GM21529 (cell line): ENCODE measurements at regions not wholly inside any gene's neighbourhood (a gene's known extent, or its start where the extent isn't known, plus 50 kb on each side); places are given as distances from the start of the nearest gene placed in this dataset.
"Not testable (repeated sequence)": the region's sequence is repeated elsewhere in the genome, so short reads cannot be mapped to it uniquely, and the experiment has no call there.

Experiments
- ATAC-seq: cut with Tn5 transposase; IDR thresholded peaks from one replicate; pipeline ENCODE4 v1.9.1; 2021; ENCODE audit not compliant: unreplicated experiment

DNA sequence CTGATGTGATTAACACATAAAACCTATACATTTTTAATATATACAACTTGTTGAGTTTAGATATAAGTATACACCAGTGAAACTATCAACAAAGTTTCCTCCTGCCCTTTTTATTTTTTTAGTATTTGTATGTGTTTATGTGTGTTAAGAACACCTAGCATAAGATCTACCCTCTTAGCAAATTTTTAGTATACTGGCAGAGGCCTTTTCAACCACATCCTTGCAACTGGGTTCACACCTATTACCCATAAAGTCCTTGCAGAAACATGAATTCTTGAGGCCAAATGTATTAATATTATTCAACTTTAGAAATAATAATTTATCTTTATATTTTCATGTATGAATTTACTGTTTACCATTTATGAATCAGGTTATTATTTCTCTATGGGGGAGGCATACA, 119.7 kb upstream of the CRIM1 start:
- no peak for ATAC-seq

DNA sequence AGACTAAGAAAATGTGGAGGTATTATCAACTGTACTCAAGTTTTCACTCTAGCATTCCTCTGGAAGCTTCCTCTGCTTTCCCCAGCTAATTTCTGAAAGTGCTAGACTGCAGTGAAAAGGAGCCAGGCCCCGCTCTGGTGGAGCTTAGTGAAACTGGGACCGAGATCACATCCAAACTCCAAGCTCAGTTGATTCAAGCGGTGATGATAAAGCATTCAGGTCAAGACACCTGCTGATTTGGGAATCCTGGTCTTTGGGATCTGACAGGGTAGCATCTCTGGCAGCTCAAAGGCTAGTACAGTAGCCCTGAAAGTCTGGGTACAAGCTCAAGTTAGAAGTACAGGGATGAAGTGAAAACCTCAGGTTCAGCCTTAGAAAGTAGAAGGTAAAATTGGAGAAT, 120.2 kb upstream of the CRIM1 start:
- no peak for ATAC-seq

DNA sequence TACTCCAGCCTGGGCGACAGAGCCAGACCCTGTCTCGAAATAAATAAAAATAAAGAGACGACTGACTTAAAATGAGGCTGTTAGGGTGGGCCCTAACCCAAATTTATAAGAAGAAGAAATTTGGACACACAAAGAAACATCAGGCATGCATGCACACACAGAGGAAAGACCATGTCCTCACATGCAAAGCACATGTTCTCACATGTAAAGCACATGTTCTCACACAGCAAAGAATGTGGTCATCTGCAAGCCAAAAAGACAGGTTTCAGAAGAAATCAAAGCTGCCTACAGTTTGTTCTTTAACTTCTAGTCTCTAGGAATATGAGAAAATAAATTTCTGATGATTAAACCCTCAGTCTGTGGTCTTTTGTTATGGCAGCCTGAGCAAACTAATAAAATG, 132.3 kb upstream of the CRIM1 start:
- no peak for ATAC-seq

DNA sequence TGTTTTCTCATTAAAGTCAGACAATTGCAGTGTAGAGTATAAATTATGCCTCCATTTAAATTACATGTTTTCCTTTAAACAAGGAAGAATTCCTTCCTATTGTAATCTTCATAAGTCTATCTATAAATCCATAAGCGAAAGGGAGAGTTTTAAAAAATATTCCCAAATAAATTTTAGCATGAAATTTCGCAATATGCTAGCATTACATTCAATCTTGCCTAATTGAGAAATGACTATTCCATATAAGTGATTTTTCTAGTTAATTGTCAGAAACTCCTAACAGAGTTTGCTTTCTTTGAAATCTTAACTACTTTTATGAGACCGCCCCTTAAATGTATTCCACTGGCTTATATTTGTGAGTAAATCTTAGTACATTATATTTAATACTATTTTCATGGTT, 133.1 kb upstream of the CRIM1 start:
- ATAC-seq = no peak

DNA sequence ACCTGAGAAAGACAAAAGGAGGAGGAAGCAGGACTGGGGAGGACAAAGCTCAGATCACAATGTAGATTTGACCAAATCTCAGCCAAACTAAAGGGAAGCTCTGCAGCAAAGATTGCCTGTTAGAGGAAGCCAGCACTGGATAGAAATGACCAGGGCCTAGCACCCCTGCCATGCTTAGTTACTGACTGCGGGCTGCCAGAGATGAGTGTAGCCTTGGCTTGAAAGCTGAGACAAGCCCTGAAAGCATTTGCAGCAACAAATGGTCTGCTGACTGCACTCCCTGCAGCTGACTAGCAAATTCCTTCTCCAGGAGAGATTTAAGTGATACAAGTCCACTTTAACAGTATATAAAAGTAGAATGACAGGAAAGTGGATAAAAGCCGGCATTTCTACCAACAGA, 140.9 kb upstream of the CRIM1 start:
- ATAC-seq = no peak

DNA sequence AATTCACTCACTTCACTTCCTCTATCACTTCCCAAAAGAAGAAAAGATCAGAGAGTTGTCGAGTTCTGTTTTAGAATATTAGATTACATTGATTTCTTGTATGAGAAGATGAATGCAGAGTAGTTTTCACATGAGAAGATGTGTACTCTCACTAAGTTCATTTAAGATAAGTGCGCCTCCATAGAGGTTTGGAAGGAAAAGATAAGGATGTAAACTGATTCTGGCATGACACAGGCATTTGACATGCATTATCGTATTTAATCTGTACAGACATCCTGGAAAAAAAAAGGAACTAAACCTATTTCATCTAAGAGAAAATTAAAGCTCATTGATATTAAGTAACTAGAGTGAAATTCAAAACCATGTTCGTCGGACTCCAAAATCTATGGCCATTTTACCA, 152.2 kb upstream of the CRIM1 start:
- ATAC-seq = no peak

DNA sequence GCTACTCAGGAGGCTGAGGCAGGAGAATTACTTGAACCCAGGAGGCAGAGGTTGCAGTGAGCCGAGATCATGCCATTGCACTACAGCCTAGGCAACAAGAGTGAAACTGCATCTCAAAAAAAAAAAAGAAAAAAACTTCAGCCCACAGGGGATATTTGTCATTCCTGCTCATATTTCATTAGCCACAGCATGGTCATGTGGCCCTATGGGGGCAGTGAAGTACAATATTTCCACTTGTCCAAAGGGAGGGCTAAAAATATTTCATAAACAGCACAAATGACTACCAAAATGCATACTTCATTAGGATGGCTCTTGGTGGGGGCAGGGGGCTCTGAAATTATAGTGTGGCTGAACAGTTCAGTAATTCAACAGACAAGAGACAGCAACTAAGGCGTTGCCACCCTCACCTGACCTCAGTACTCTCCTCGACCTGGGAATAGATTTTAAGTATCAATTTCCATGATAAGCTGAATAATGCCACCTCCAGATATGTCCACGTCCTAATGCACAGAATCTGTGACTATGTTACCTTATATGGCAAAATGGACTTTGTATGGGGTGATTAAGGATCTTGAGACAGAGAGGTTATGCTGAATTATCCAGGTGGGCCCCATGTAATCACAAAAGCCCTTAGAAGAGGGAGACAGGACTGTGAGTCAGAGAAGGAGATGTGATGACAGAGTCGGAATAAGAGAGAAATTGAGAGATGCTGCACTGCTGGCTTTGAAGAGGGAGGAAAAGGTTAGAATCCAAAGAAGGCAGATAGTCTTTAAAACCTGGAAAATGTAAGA, 158.2 kb upstream of the CRIM1 start:
- no peak for ATAC-seq

DNA sequence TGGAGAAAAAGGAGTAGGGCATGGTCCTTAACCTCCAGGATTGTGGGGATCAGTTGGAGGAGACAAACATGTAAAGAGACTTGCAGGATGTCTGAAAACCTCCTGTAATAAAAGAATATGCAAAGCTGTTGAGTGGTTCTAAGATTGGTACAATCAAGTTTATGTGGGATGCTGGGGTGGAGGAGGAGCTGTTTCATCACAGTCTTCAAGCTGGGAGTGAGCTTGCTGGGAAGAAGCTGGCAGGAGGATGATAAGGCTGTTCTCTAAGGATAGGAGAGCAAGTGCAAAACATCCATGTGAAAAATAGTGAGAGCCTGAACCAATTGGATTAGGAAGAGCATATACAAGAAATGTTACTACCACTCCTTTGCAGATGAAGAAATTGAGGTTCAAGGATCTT, 161.9 kb upstream of the CRIM1 start:
- no peak for ATAC-seq

DNA sequence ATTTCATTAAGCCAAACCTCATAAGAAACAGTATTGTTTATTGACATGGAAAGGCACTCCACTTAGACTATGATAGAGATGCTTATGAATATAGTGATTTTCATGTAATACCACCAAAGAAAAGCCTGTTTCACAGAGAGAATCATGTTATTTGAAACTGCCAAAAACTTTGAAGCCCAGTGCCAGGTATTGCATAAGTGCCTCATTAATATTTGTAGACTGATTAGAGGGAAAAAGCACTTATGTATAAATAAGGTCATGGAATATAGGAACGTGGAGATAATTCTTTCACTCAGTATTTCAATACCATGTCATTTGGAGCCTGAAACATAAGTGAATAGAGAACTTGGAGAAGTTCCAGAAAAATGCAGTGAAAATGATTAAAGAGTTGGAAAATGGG, 162.6 kb upstream of the CRIM1 start:
- ATAC-seq = no peak

DNA sequence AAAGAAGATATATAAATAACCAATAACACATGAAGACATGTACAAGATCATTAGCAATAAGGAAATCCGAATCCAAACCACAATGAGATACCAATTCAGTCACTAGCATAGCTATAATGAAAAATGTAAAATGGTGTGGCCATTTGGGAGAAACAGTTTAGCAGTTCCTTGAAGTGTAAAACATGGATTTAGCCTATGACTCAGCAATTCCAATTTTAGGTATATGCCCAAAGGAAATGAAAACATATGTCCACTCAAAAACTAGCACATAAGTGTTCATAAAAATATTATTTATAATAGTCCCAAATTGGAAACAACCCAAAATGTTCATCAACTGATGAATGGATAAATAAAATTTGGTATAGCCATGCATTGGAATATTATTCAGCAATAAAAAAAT, 165.5 kb upstream of the CRIM1 start:
- ATAC-seq = no peak

DNA sequence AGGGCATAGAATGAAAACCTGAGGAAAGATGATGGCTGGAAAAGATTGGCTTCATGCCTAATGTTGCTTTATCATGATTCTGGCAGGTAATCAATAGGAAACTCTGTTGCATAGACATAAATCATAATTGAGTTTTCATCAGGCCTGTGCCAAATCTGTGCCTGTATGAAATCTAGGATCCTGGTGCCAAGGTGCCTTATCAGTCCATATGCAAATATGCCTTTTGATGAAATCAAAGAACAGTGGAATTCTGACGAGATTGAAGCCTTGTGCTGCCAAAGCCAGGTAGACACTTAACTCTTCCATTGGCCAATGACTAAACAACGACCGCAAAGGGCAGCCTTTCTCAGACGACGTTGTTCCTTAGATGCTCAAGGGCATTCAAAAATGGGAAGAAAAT, 170.0 kb upstream of the CRIM1 start:
- ATAC-seq = no peak

DNA sequence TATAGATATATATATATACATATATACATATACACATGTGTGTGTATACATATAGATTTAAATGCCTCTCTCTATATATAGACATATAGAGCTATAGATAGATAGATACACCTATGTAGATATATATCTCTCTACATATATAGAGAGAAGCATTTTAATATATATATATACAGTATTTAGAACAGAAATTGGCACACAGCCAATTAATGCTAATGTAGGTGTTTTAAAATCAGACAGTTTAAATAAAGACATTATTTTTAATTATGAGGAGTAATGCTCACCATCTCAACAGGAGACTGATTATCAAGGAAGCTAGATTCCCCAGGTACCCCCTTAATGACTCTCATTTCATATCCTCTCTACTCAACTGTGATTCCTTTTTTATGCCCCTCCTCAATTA, 170.7 kb upstream of the CRIM1 start:
- no peak for ATAC-seq

DNA sequence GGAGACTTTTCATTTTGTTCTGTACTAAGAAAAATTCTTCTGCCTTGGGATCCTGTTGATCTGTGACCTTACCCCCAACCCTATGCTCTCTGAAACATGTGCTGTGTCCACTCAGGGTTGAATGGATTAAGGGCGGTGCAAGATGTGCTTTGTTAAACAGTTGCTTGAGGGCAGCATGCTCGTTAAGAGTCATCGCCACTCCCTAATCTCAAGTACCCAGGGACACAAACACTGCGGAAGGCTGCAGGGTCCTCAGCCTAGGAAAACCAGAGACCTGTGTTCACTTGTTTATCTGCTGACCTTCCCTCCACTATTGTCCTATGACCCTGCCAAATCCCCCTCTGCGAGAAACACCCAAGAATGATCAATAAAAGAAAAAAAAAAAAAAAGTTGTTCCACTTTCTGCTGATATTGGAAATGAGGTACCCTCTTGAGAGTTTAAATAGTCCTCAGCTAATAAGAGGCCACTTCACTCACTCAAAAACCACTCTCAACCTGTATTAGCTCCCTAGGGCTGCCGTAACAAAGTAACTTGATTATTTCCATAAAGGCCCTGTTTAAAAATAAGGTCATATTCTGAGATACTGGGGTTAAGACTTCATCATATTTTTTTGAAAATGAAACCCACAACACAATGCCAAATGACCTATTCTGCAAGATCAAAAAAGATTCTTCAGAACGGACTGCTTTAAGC, 174.6 kb upstream of the CRIM1 start:
- ATAC-seq = not testable (repeated sequence)

DNA sequence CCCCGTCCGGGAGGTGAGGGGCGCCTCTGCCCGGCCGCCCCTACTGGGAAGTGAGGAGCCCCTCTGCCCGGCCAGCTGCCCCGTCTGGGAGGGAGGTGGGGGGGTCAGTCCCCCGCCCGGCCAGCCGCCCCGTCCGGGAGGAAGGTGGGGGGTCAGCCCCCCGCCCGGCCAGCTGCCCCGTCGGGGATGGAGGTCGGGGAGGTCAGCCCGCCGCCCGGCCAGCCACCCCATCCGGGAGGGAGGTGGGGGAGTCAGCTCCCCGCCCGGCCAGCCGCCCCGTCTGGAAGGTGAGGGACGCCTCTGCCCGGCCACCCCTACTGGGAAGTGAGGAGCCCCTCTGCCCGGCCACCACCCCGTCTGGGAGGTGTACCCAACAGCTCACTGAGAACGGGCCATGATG, 175.3 kb upstream of the CRIM1 start:
- ATAC-seq = not testable (repeated sequence)

DNA sequence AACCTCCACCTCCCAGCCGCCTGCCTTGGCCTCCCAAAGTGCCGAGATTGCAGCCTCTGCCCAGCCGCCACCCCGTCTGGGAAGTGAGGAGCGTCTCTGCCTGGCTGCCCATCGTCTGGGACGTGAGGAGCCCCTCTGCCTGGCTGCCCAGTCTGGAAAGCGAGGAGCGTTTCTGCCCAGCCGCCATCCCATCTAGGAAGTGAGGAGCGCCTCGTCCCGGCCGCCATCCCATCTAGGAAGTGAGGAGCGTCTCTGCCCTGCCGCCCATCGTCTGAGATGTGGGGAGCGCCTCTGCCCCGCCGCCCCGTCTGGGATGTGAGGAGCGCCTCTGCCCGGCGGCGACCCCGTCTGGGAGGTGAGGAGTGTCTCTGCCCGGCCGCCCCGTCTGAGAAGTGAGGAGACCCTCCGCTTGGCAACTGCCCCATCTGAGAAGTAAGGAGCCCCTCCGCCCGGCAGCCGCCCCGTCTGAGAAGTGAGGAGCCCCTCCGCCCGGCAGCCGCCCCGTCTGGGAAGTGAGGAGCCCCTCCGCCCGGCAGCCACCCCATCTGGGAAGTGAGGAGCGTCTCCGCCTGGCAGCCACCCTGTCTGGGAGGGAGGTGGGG, 175.8 kb upstream of the CRIM1 start:
- not testable (repeated sequence) for ATAC-seq

DNA sequence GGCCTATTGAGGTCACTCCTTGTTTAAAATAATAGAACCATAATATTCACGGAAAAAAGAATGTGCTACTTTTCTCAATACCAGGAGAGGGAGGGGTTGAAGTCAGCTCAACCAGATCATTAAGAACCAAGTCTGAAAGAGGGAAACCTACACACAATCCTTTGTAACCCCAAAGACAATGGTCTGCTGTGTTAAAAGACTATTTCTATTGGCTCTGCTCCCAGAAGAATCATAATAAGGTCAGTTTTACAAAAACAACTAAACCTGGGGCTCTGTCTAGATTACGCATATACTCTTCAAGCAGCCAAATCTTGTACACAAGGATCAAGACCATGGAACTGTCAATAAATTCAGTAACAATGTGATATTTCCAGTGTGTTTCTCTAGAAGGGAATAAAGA, 177.2 kb upstream of the CRIM1 start:
- ATAC-seq = no peak

DNA sequence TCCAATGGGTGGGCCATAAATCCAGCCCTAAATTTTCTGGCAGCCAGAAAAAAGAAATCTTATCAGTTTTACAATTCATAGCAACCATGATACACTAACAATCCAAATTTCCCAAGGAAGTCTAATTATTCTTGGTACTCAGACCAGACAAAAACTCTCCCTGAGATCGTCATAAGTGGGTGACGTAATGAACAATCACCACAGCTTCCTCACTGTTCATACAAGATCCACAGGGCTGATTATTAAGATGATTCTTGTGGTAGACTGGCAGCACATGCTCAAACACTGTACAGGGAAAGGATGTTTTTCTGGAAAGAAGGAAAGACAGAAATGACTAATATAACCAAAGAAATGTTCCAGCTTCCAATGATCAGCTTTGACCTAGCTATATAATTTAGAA, 178.3 kb upstream of the CRIM1 start:
- no peak for ATAC-seq

DNA sequence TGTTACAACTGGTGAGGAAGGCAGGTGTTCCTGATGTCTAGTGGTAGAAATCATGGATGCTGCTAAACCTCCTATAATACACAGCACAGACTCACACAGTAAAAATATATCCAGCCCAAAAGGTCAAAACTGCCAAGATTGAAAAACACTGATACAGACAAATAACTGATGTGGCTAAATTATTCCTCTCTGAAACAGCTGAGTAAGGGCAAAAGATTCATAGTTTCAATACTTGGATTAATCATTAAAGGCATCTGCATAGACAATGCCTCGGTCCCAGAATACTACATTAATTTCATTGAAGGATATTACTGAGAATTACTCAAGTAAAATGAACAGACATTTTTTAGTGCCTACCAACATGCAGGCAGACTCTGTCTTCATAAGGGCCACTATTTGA, 180.7 kb upstream of the CRIM1 start:
- no peak for ATAC-seq

DNA sequence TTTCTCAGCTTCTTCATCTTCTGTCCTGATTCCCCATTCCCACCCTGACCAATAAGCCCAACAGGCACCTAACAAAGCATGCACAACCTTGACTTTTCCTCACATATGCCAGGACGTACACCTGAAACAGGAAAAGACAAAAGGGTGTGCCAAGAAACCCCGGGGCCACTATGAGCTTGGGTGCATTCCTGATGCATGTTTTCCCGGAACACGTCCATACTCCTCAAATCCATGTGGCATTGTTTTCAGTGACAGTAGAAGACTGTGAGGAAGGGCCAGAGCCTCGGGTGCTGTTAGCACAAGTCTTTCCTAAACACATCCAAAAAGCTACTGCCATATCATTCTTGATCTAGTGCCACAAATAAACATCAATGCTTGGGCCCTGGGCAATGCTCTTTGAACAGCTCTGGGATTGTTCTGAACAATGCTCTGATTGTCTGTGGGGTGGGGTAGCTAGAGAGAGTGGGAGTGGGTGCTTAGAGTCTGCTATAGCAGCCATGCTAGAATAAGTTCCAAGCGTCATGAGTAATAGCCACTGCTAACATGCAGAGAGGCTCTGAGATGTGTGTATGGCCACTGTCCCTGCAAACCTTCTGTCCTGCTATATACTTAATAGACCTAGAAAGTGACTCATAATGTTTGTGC, 181.7 kb upstream of the CRIM1 start:
- ATAC-seq = no peak

DNA sequence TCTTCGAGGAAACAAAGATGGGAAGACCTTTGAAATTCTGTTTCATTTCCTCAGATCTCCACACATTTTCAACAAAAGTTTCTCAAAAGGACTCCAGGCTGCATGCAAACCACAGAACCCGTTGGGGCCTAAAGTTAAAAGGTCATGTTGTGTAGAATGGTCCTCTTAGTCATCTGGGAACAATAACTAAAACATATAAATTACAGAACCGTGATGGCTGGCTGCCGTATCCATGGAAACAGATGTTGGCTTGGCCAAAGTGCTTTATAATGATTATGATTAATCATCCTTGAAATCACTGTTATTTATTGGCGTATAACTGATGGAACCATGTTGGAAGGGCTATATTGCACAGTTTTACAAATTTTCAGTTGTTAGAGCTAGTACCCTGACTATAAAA, 182.8 kb upstream of the CRIM1 start:
- no peak for ATAC-seq

DNA sequence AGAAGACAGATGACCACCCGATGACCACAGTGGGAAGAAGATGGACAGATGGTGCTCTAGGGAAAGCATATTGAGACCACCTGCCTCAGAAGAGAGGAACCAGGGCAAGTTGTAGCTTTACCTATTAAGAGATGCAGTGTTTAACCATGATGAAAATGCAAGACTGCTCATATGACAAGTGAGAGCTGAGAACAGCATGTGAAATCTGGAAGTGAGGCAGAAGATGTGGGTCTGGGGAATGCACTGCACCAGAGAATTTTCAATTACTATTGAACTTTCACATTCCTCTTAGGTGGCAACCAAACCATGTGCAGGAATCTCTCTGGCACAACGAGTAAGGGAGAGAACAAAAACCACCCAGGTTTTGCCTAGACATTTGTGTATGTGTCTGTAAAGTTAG, 184.8 kb upstream of the CRIM1 start:
- ATAC-seq = no peak

DNA sequence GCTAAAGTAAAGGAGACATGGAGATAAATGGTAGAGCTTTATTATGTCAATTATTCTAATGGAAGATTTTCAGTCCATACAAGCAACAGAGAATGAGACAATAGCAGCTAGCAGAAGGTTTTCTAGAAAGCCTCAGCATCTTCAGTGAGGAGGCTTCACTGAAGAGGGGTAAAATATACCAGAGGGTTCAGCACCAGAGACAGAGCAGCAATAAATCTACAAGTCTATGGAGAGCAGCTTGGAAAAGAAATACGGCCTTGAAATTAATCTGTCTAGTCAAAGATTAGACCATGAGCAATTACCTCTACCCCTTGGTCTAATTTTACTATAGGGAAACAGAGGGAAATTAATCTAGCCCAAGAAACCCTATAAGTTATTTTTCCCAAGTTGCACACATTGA, 185.7 kb upstream of the CRIM1 start:
- no peak for ATAC-seq
